HG03159 (cell line): ENCODE measurements at regions not wholly inside any gene's neighbourhood (a gene's known extent, or its start where the extent isn't known, plus 50 kb on each side); places are given as distances from the start of the nearest gene placed in this dataset.

Experiments
- ATAC-seq: cut with Tn5 transposase; IDR thresholded peaks from one replicate; pipeline ENCODE4 v1.9.1; 2021; ENCODE audit warnings: mild to moderate bottlenecking, moderate library complexity; ENCODE audit not compliant: unreplicated experiment

- no peak for ATAC-seq
Measured at GRCh38 chr2:187274146-187274545, 173.9 kb downstream of the CALCRL start.

- no peak for ATAC-seq
Measured at GRCh38 chr2:187272255-187272654, 175.8 kb downstream of the CALCRL start.

- no peak for ATAC-seq
Measured at GRCh38 chr2:187271825-187272224, 176.2 kb downstream of the CALCRL start.

GRCh38 chr2:187266645-187267044 is 181.4 kb downstream of the CALCRL start:
- no peak for ATAC-seq

GRCh38 chr2:187266147-187266546 is 181.9 kb downstream of the CALCRL start:
- ATAC-seq = no peak

GRCh38 chr2:187264612-187265011 is 183.4 kb downstream of the CALCRL start:
- no peak for ATAC-seq

- ATAC-seq = no peak
Measured at GRCh38 chr2:187263675-187264560, 184.1 kb downstream of the CALCRL start.

- no peak for ATAC-seq
Measured at GRCh38 chr2:187261705-187262104, 186.3 kb downstream of the CALCRL start.

GRCh38 chr2:187252063-187252462 is 196.0 kb downstream of the CALCRL start:
- no peak for ATAC-seq

GRCh38 chr2:187250137-187250536 is 197.9 kb downstream of the CALCRL start:
- ATAC-seq = no peak

- ATAC-seq = no peak
Measured at GRCh38 chr2:187233811-187234210, 214.2 kb downstream of the CALCRL start.

GRCh38 chr2:187232749-187233148 is 215.3 kb downstream of the CALCRL start:
- ATAC-seq = no peak

- no peak for ATAC-seq
Measured at GRCh38 chr2:187230088-187230487, 218.0 kb downstream of the CALCRL start.

- no peak for ATAC-seq
Measured at GRCh38 chr2:187228986-187229385, 219.1 kb downstream of the CALCRL start.

- no peak for ATAC-seq
Measured at GRCh38 chr2:187224989-187225388, 223.1 kb downstream of the CALCRL start.

- ATAC-seq = no peak
Measured at GRCh38 chr2:187220071-187220470, 228.0 kb downstream of the CALCRL start.

- ATAC-seq = no peak
Measured at GRCh38 chr2:187215532-187216240, 232.4 kb downstream of the CALCRL start.

GRCh38 chr2:187214306-187214705 is 233.7 kb downstream of the CALCRL start:
- ATAC-seq = no peak

GRCh38 chr2:187213798-187214197 is 234.3 kb downstream of the CALCRL start:
- no peak for ATAC-seq

- no peak for ATAC-seq
Measured at GRCh38 chr2:187210726-187211125, 237.3 kb downstream of the CALCRL start.

- ATAC-seq = no peak
Measured at GRCh38 chr2:187208199-187208785, 239.8 kb downstream of the CALCRL start.

GRCh38 chr2:187207126-187207525 is 240.9 kb downstream of the CALCRL start:
- no peak for ATAC-seq
